SKM-1 (cell line): ENCODE measurements at regions not wholly inside any gene's neighbourhood (a gene's known extent, or its start where the extent isn't known, plus 50 kb on each side); places are given as distances from the start of the nearest gene placed in this dataset.
"Not testable (repeated sequence)": the region's sequence is repeated elsewhere in the genome, so short reads cannot be mapped to it uniquely, and the experiment has no call there.

Experiments used
- DNase-seq: peaks from one replicate; lab custom pipeline; 2025; ENCODE audit not compliant: unreplicated experiment; lab: John Stamatoyannopoulos, UW

DNA sequence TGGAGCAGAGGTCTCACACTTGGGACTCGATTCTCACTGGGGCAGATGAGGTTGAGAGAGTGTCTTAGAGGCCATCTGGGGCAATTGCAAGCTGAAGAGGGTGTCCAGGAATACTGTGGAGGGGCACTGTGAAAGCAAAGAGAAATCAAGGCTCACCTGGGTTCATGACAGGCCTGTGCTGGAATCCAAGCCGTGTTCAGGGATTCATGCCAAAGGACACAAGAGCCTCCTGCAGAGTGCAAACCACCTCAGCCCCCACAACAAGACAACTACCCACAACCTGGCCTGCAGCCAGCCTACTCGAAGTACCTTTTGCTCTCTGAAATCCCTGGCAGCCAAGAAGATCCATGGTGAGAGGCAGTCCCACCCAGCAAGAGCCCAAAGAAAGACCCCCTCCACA, 2334.2 kb downstream of the TP53TG3F start:
- DNase-seq = no peak

GRCh38 chr16:35794896-35795295, 2335.5 kb downstream of the TP53TG3F start:
- DNase-seq = no peak

DNA sequence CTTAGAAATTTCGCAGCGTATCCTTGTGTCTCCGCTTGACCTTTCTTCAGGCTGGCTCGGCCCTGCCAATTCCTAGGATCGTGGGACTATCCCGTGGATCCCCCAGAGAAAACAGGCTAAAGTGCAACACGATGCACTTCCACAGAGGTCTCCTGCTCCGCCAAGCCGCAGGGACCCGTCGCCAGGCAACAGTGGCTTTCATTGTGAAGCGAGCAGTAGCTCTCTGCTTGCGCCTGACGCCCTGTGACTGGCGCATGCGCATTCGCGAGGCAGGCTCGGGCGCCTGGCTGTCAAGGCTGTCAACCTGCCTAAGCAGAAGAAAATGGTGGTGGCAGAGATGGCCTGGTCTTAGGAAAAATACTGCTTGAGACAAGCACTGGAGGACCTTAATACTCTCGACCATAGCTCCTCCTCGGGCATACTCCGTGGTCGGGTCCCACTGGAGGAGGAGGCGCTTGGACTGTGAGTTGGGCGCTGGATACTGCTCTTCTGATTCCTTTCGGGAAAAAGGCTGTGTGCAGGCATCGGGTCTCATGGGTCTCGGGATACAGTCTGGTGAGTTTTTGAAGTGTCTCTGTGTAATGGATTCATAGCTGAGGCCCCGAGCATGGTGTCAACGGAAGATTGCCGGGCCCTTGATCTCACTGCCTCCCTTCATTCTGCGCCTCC, 2336.1 kb downstream of the TP53TG3F start:
- DNase-seq = no peak

- DNase-seq = no peak
These were observed 2338.4 kb downstream of the TP53TG3F start for GRCh38 chr16:35797811-35798210.

GRCh38 chr16:35798885-35799426, 2339.5 kb downstream of the TP53TG3F start:
- DNase-seq = no peak

DNA sequence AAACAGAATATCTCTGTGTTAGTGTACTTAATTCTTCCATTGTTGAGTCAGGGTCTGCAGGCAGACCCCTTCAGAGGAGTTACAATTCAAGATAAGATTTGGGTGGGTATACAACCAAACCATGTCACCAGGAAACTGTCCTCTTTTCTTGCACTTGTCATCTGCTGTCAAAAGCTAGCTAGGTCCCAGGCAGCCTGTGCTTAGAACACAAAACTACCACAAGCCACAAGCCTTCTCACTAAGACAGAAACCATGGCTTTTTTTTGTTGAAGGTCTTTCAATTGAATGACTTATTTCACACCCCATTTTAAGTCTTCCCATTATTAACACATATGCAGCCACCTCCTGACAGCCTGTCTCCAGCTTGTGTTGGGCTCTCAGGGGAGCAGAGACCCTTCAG, 2345.1 kb downstream of the TP53TG3F start:
- DNase-seq = not testable (repeated sequence)

- no peak for DNase-seq
These were observed 2363.9 kb downstream of the TP53TG3F start for GRCh38 chr16:35823342-35823741.

GRCh38 chr16:35841632-35842031, 2382.2 kb downstream of the TP53TG3F start:
- no peak for DNase-seq

DNA sequence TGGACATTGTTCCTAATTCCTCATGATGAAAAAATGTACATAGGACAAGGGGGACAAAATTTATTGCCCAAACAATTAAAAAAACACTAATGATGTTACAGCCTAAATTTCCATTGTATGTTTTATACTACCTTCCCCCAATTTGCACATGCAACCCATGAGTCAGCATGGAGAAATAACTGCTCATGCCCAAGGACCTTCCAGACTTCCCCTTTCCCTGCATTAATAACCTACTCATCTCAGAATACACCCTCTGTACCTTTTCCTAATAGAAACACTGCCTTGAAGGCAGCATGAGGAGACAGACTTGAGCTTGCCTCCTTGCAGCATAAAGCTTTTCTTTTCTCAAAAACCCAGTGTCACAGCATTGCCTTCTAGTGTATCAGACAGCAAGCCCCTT, 2402.8 kb downstream of the TP53TG3F start:
- DNase-seq = no peak

DNA sequence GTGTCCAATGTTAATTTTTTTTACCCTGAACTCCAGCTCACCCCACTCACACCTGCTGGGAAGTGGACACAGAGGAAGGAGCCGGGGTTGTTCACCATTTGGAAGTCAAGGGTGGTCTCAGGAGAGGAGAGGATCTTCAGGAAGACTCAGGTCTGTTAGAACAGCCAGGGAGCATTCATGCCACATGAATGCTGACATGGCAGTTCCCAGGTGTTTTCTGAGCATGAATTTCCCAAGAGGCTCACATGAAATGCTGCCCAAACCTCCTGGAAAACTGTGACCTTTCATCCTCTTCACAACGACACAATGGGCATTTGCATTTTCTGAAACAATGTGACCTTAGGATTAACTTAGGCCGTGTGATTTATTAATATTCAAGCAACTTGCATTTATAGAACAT, 2409.2 kb downstream of the TP53TG3F start:
- no peak for DNase-seq

GRCh38 chr16:35873472-35873871, 2414.1 kb downstream of the TP53TG3F start:
- no peak for DNase-seq

- DNase-seq = no peak
These were observed 2422.2 kb downstream of the TP53TG3F start for GRCh38 chr16:35881654-35882053.

DNA sequence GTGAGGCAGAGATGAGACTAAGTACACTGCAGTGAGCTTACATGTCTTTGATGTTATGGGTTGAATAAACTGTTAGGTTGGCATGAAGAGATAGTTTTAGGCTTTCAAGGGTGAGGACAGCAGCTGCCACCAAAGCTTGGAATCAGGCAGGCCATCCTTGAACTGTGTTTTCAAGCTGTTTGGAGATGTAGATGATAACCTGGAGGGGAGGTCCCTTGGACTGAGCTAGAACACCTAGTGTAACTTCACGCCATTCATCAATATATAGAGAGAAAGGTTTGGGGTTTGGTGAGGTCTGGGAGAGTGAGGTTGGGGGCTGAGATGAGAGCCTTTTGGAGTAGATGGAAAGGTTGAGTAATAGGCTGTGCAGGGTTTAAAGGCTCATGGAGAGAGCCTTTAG, 2447.0 kb downstream of the TP53TG3F start:
- no peak for DNase-seq

DNA sequence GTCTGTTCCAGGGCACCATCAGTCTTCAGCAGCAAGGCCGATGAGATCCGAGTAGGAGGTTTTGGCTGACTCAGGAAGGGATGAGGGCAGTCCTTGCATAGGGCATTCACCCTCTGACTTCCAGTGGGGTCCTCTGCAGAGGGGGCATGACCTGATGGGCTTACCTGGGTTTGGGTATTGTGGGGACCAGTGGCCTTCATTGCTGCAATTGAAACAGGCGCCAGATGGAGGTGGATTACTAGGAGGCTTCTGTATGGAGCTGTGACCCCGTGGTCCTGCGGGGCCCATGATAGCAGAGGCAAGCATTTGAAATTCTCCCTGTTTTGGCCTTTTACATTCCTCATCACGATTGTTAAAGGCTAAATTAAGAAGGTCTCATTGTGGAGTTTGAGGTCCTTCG, 2448.7 kb downstream of the TP53TG3F start:
- no peak for DNase-seq

DNA sequence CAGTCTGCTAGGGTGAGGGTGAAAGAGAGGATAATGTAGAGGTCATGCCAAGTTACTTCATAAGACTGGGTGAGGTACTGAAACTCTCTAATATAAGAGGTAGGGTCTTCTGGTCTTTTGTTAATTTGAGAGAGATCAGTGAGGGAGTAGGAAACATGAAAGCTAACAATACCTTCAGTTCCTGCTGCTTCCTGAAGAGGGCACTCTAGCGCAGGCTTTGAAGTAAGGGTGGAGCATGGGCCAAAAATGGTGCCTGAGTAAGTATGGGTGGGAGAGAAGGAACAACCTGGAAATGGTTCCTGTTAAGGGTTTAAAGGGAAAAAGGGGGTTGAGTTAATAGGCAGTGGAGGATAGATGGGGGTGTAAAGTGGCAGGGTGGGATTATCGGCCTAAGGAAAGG, 2449.5 kb downstream of the TP53TG3F start:
- peak; percentile 2 for DNase-seq

GRCh38 chr16:35909351-35909954, 2450.0 kb downstream of the TP53TG3F start:
- DNase-seq = no peak

GRCh38 chr16:35910409-35910808, 2451.0 kb downstream of the TP53TG3F start:
- no peak for DNase-seq

- no peak for DNase-seq
These were observed 2452.5 kb downstream of the TP53TG3F start for GRCh38 chr16:35911899-35912298.

GRCh38 chr16:35931722-35932121, 2472.3 kb downstream of the TP53TG3F start:
- DNase-seq = no peak
